Lower leg skin (tissue), 4 donors: ENCODE measurements at regions not wholly inside any gene's neighbourhood (a gene's known extent, or its start where the extent isn't known, plus 50 kb on each side); places are given as distances from the start of the nearest gene placed in this dataset.

ENCODE experiments used
- DNase-seq, 2 donors: peaks; one replicate each; pipeline ENCODE4 v3.0.0-alpha.2; 2019; ENCODE audit warnings: low spot score in 2 of 2
- H3K4me3 ChIP-seq: fragments of 200-600 bp; sonication (generic); 2 replicates; pipeline ENCODE4 v1.5.1; 2017; ENCODE audit warnings: mild to moderate bottlenecking, low read depth; ENCODE audit not compliant: poor library complexity, severe bottlenecking
- POLR2A ChIP-seq, 2 donors: fragments of 450-650 bp; IDR thresholded peaks; one replicate each; pipeline ENCODE4 v1.6.1; 2016 to 2017; ENCODE audit warnings: antibody characterized with exemption in 2 of 2, mild to moderate bottlenecking in 1 of 2, moderate library complexity in 1 of 2
- WGBS, 2 donors: methylation state at CpG; one replicate each; pipeline ENCODE4 v1.1.5; 2018; 5-methylcytosine and 5-hydroxymethylcytosine counted together
- intact Hi-C: fragments of 100-400 bp; cut with DNase I; formaldehyde crosslinking; loops from one replicate; pipeline ENCODE4 v1.15.0; 2023; ENCODE audit warnings: low total_unique reads
- TF ChIP-seq, protein P1 (sequence below), 3 donors: fragments of 450-650 bp; IDR thresholded peaks; one replicate each; pipeline ENCODE4 v1.5.1; 2016; ENCODE audit warnings: antibody characterized with exemption in 3 of 3, mild to moderate bottlenecking in 3 of 3, moderate library complexity in 2 of 3

DNA sequence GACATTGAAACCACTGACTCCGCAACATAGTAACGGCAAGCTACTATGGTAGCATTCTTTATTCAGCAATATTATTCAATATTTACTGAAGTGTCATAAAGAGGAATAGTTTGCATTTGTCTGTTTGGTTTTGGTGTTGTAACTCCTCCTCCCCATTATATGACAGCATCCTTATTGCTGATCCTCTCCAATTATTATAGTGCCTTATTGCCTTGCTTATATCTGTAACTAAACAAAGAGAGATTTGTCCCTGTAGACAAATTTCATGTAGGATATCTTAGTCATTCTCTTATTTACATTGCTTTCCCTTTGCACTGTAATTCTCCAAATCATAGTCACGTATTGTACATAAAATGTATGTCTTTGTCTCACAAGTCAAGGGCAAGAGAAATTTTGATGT, 1041.2 kb upstream of the ZEB2 start:
- no peak for DNase-seq
- no peak overlapping the region for H3K4me3 ChIP-seq
- TF ChIP-seq POLR2A (IDR thresholded peaks at IDR 0.05) = no peak
- TF ChIP-seq, protein P1, sequence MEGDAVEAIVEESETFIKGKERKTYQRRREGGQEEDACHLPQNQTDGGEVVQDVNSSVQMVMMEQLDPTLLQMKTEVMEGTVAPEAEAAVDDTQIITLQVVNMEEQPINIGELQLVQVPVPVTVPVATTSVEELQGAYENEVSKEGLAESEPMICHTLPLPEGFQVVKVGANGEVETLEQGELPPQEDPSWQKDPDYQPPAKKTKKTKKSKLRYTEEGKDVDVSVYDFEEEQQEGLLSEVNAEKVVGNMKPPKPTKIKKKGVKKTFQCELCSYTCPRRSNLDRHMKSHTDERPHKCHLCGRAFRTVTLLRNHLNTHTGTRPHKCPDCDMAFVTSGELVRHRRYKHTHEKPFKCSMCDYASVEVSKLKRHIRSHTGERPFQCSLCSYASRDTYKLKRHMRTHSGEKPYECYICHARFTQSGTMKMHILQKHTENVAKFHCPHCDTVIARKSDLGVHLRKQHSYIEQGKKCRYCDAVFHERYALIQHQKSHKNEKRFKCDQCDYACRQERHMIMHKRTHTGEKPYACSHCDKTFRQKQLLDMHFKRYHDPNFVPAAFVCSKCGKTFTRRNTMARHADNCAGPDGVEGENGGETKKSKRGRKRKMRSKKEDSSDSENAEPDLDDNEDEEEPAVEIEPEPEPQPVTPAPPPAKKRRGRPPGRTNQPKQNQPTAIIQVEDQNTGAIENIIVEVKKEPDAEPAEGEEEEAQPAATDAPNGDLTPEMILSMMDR (IDR thresholded peaks at IDR 0.05) = no peak
- 94 to 96% methylated on average over 3 of the region's 3 CpGs for WGBS, 2 donors
- intact Hi-C loops = no loop called here

DNA sequence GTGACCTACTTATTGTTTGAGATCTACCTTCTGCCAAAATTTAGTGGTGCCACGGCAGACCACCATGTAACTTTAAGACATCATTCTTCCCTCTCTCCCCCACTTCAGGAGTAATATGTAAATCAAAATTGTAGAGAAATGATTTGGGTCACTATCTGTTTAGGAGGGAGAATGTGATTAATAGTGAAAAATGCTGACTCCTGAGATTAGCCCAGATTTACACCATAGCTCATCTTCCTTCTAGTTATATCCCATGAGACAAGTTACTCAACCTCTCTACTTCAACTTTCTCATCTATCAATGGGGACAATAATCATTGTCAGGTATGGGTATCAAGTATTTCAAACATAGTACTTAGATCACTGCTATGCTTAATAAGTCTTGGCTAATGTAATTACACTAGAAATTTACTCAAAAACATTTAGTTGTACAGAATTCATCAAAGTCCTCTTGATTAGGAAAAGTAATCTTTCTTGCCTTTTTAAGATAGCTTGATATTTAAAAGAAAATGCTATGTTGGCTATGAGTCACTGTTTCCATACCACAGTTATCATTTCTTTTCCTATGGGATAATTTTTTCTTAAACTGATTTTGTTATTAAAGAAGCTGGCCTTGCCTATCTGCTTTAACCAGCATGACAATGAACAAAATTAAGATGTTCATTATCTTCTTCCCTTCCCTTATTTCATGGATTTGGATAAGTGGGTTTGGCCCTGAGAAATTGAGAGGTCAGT, 1038.9 kb upstream of the ZEB2 start:
- no peak for DNase-seq
- H3K4me3 ChIP-seq = no peak overlapping the region
- 80 to 81% methylated on average over 1 of the region's 1 CpG for WGBS, 2 donors
- intact Hi-C loops = no loop called here
- TF ChIP-seq, protein P1 (IDR thresholded peaks at IDR 0.05) = no peak
- no peak for TF ChIP-seq POLR2A (IDR thresholded peaks at IDR 0.05)

DNA sequence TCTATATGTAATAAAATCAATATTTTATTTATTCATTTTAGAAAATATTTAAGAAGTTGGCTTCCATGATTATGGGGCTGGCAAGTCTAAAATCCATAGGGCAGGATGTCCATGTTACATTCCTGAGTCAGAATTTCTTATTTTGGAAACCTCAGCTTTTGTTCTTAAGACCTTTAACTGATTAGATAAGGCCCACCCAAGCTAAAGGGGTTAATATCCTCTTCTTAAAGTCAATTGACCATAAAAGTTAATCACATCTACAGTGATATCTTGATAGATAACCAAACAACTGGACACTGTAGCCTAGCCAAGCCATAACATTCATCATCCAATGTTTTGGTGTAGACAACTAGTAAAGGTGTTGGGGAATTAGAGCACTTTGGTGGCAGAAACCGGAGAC, 1035.4 kb upstream of the ZEB2 start:
- TF ChIP-seq, protein P1 (IDR thresholded peaks at IDR 0.05) = no peak
- TF ChIP-seq POLR2A (IDR thresholded peaks at IDR 0.05) = no peak
- intact Hi-C loops = no loop called here
- no peak for DNase-seq
- WGBS, 2 donors = 95 to 100% methylated on average over 1 of the region's 1 CpG
- no peak overlapping the region for H3K4me3 ChIP-seq

DNA sequence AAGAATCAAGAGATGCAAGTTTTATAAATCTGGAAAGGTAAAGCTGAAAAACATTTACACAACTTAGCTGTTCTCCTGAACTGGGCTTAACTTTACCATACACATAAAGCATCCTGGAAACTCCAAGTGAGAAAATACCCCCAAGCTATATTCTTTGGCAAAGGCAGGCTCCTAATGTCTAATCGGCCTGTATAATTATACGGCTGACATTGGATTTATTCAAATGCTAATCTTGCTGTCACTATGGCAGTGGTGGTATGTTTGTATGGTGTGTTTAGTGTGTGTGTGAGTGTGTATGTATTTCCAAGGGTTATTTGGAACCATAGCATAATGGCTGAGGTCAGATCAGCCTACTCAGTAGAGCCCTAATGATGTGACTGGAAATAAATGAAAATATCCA, 1031.8 kb upstream of the ZEB2 start:
- intact Hi-C loops = no loop called here
- H3K4me3 ChIP-seq = no peak overlapping the region
- WGBS, 2 donors = 56 to 62% methylated on average over 2 of the region's 2 CpGs
- TF ChIP-seq POLR2A (IDR thresholded peaks at IDR 0.05) = no peak
- TF ChIP-seq, protein P1 (IDR thresholded peaks at IDR 0.05) = no peak
- DNase-seq = no peak

DNA sequence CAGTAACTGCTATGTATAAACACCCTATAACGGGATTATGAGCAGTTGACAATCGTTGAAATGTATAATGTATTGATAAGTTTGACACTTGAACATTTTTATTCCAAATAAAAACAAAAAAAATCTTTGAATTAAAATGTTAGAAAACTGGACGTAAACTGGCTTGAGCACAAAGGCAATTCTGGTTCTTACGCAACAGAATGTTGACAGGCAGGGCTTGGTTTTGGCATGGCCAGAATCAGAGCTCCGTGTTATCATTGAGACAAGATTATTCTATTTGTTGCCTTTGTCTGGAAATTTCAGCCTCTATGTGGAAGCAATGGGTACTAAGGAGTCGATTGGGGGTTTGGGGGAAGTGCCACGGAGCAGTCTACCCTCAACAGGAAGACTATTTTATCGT, 1028.6 kb upstream of the ZEB2 start:
- TF ChIP-seq POLR2A (IDR thresholded peaks at IDR 0.05) = no peak
- TF ChIP-seq, protein P1 (IDR thresholded peaks at IDR 0.05) = no peak
- intact Hi-C loops = no loop called here
- H3K4me3 ChIP-seq = no peak overlapping the region
- DNase-seq = no peak
- WGBS, 2 donors = 85 to 89% methylated on average over 8 of the region's 8 CpGs

DNA sequence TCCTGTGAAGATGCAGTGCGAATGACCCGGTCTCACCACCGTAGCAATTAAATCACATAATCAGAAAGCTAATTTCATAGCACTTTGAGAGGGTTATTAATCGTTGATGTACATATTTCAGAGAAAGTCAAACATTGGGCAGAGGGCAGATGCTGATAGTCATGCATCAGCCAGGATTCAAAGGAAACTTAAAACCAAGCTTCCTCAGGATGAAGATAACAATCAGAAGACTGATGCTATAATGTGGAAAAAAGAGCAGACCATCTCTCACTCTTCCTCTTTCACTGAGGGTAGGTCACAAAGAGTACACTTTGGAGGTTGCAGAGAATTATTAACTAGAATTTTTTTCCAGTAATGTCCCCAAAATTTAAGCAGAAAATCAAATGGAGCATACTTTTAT, 1027.7 kb upstream of the ZEB2 start:
- no peak overlapping the region for H3K4me3 ChIP-seq
- no peak for DNase-seq
- intact Hi-C loops = no loop called here
- no peak for TF ChIP-seq POLR2A (IDR thresholded peaks at IDR 0.05)
- TF ChIP-seq, protein P1 (IDR thresholded peaks at IDR 0.05) = no peak
- WGBS, 2 donors = 75 to 82% methylated on average over 4 of the region's 4 CpGs
